ENCODE measurements at regions not wholly inside any gene's neighbourhood (a gene's known extent, or its start where the extent isn't known, plus 50 kb on each side); places are given as distances from the start of the nearest gene placed in this dataset.

DNA sequence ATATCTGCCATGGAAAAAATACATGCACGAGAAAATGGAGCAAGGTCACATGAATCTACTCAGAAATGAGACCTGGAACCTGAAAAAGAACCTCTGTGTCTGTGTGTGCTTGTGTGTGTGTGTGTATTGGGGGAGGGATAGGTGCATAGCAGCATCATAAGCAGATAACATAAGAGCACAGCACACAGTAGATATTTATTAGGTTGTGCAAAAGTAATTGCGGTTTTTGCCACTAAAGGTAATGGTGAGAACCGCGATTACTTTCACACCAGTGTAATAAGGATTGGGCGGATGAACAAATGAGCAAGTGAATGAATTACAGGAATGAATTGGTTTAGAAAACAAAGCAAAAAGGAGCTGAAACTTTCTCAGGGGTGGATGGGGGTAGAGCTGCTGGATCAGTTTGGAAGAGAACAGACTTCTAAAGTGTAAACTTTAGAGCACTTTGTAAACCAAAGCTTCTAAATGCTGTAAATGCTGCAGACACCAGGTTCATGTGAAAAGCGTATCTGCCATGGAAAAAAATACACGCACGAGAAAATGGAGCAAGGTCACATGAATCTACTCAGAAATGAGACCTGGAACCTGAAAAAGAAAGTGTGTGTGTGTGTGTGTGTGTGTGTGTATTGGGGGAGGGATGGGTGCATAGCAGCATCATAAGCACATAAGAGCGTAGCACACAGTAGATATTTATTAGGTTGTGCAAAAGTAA lies 156.9 kb downstream of the TOMM20 start:
- no peak for TF ChIP-seq TCF7L2 (IDR thresholded peaks at IDR 0.05; ENCODE audit: low read depth, low read length)
- TF ChIP-seq REST (IDR thresholded peaks at IDR 0.05; ENCODE audit: insufficient read depth in 1 of 2, low read depth in 2 of 2, low read length in 1 of 2): no peak
- TF ChIP-seq, protein P1, sequence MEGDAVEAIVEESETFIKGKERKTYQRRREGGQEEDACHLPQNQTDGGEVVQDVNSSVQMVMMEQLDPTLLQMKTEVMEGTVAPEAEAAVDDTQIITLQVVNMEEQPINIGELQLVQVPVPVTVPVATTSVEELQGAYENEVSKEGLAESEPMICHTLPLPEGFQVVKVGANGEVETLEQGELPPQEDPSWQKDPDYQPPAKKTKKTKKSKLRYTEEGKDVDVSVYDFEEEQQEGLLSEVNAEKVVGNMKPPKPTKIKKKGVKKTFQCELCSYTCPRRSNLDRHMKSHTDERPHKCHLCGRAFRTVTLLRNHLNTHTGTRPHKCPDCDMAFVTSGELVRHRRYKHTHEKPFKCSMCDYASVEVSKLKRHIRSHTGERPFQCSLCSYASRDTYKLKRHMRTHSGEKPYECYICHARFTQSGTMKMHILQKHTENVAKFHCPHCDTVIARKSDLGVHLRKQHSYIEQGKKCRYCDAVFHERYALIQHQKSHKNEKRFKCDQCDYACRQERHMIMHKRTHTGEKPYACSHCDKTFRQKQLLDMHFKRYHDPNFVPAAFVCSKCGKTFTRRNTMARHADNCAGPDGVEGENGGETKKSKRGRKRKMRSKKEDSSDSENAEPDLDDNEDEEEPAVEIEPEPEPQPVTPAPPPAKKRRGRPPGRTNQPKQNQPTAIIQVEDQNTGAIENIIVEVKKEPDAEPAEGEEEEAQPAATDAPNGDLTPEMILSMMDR (IDR thresholded peaks at IDR 0.05): no peak
- no peak for TF ChIP-seq SIN3A (IDR thresholded peaks at IDR 0.05; ENCODE audit: borderline replicate concordance, insufficient read depth, low read depth, low read length)
- no peak for TF ChIP-seq POLR2AphosphoS5 (IDR thresholded peaks at IDR 0.05; ENCODE audit: low read depth, low read length)
- Histone ChIP-seq H3K4me3 (ENCODE audit: low read depth in 2 of 2, low read length in 2 of 2) (no peak overlapping the region), H3K27ac (ENCODE audit: low read length) (peak overlapping the region; percentile 100), H3K4me1 (ENCODE audit: control insufficient read depth, insufficient read depth, low read length) (peaks cover 77% of the 10 kb centered on the region), H3K36me3 (ENCODE audit: control insufficient read depth, insufficient read depth, low read length) (no peaks in the 10 kb centered on the region), H3K9me3 (ENCODE audit: control insufficient read depth, insufficient read depth, low read depth, low read length) (no peaks in the 10 kb centered on the region), H3K27me3 (ENCODE audit: control insufficient read depth, insufficient read depth, low read length) (no peaks in the 10 kb centered on the region)
- no peak for DNase-seq (ENCODE audit: low read depth, low spot score)
- ChIA-PET CTCF (interaction anchor here (0.6 kb wide), 1 partner anchor 481 kb away, joined by 3 read pairs; no protein-coding TSS in a partner anchor), POLR2A (no interaction called here)
- ATAC-seq: no peak
- intact Hi-C loops (cut with micrococcal nuclease; ENCODE audit: unreplicated experiment) (no loop called here), in situ Hi-C loops (cut with HindIII; ENCODE audit: low pct_unique_long_range_greater_than_20kb, low sequenced_read_pairs) (loop anchor here (25.0 kb wide), 1 partner anchor 359 kb away; the partner anchor contains the start of gene IRF2BP2)
- no TSS peak for BruUV-seq (replicated peaks)

- intact Hi-C loops (cut with micrococcal nuclease; ENCODE audit: unreplicated experiment): no loop called here
- ChIA-PET CTCF (interaction anchor here (0.6 kb wide), 2 partner anchors 45 to 480 kb away, joined by 3 to 4 read pairs; no protein-coding TSS in a partner anchor), POLR2A (interaction anchor here (0.7 kb wide), 1 partner anchor 45 kb away, joined by 7 read pairs; no protein-coding TSS in a partner anchor)
- DNase-seq (ENCODE audit: low read depth, low spot score) (no peak), ATAC-seq (no peak)
- H3K4me1 ChIP-seq (ENCODE audit: control insufficient read depth, insufficient read depth, low read length): peaks cover 68% of the 10 kb centered on the region
- H3K36me3 ChIP-seq (ENCODE audit: control insufficient read depth, insufficient read depth, low read length): no peaks in the 10 kb centered on the region
- no peaks in the 10 kb centered on the region for H3K9me3 ChIP-seq (ENCODE audit: control insufficient read depth, insufficient read depth, low read depth, low read length)
- in situ Hi-C loops (cut with HindIII; ENCODE audit: low pct_unique_long_range_greater_than_20kb, low sequenced_read_pairs): loop anchor here (25.0 kb wide), 1 partner anchor 359 kb away; the partner anchor contains the start of gene IRF2BP2
- TF ChIP-seq TCF7L2 (IDR thresholded peaks at IDR 0.05; ENCODE audit: low read depth, low read length) (0 out of 2 replicates have a peak, but pooled peaks have one; percentile 7), REST (IDR thresholded peaks at IDR 0.05; ENCODE audit: insufficient read depth in 1 of 2, low read depth in 2 of 2, low read length in 1 of 2) (no peak), SIN3A (IDR thresholded peaks at IDR 0.05; ENCODE audit: borderline replicate concordance, insufficient read depth, low read depth, low read length) (no peak)
- TF ChIP-seq, protein P1 (IDR thresholded peaks at IDR 0.05): no peak
- H3K27ac ChIP-seq (ENCODE audit: low read length): peak overlapping the region; percentile 100
- no peak overlapping the region for H3K4me3 ChIP-seq (ENCODE audit: low read depth in 2 of 2, low read length in 2 of 2)
- no peaks in the 10 kb centered on the region for H3K27me3 ChIP-seq (ENCODE audit: control insufficient read depth, insufficient read depth, low read length)
- no TSS peak for BruUV-seq (replicated peaks)
Observed at GRCh38 chr1:234970731-234971476, 157.7 kb downstream of the TOMM20 start.

All from Panc1 (cell line).